Osteoblast (primary cell): ENCODE measurements at regions not wholly inside any gene's neighbourhood (a gene's known extent, or its start where the extent isn't known, plus 50 kb on each side); places are given as distances from the start of the nearest gene placed in this dataset.
"Not testable (repeated sequence)": the region's sequence is repeated elsewhere in the genome, so short reads cannot be mapped to it uniquely, and the experiment has no call there.

Source experiments
- DNase-seq: peaks from one replicate; pipeline ENCODE4 v3.0.0; 2011; ENCODE audit warnings: low spot score, mixed read lengths; ENCODE audit not compliant: insufficient read length; ENCODE audit errors: missing footprints
- H2AFZ ChIP-seq: 2 replicates; pipeline ENCODE4 v1.6.0; 2011; ENCODE audit warnings: mild to moderate bottlenecking, low read length
- H3K27ac ChIP-seq: 2 replicates; pipeline ENCODE4 v1.5.1; 2011; ENCODE audit warnings: mild to moderate bottlenecking, low read depth, low read length, moderate library complexity
- H3K27me3 ChIP-seq: 2 replicates; pipeline ENCODE4 v1.6.0; 2012; ENCODE audit warnings: mild to moderate bottlenecking, control low read depth, inconsistent platforms, low read length, moderate library complexity; ENCODE audit not compliant: insufficient read depth
- H3K36me3 ChIP-seq: 2 replicates; pipeline ENCODE4 v1.5.1; 2011; ENCODE audit warnings: mild to moderate bottlenecking, low read length, control low read depth, moderate library complexity; ENCODE audit not compliant: insufficient read depth
- H3K4me1 ChIP-seq: 2 replicates; pipeline ENCODE4 v1.5.1; 2011; ENCODE audit warnings: mild to moderate bottlenecking, low read length, control low read depth, moderate library complexity; ENCODE audit not compliant: insufficient read depth
- H3K4me2 ChIP-seq: 2 replicates; pipeline ENCODE4 v1.6.0; 2011; ENCODE audit warnings: mild to moderate bottlenecking, low read length; ENCODE audit not compliant: insufficient read depth
- H3K4me3 ChIP-seq: fragments of 200-600 bp; sonication (generic); 3 replicates; pipeline ENCODE4 v1.5.1; 2012; ENCODE audit warnings: mild to moderate bottlenecking, low read length, inconsistent platforms; ENCODE audit not compliant: insufficient read depth
- H3K79me2 ChIP-seq: 2 replicates; pipeline ENCODE4 v1.6.0; 2012; ENCODE audit warnings: mild to moderate bottlenecking, low read length, control low read depth, inconsistent platforms; ENCODE audit not compliant: insufficient read depth
- H3K9me3 ChIP-seq: 2 replicates; pipeline ENCODE4 v1.5.1; 2011; ENCODE audit warnings: low read depth, low read length, control low read depth
- H4K20me1 ChIP-seq: 2 replicates; pipeline ENCODE4 v1.6.0; 2012; ENCODE audit warnings: mild to moderate bottlenecking, low read length, control low read depth; ENCODE audit not compliant: insufficient read depth
- CTCF ChIP-seq: IDR thresholded peaks from 2 replicates; pipeline ENCODE4 v1.5.1; 2011; ENCODE audit warnings: mild to moderate bottlenecking, low read depth, low read length, moderate library complexity; ENCODE audit errors: extremely low read depth

GRCh38 chr1:56125316-56125715, 454.0 kb downstream of the PLPP3 start:
- Histone ChIP-seq H3K4me2 (no peak overlapping the region), H3K9me3 (no peaks in the 10 kb centered on the region), H3K36me3 (no peaks in the 10 kb centered on the region), H3K4me3 (no peak overlapping the region), H3K27ac (no peak overlapping the region), H3K4me1 (peaks cover 2% of the 10 kb centered on the region), H3K27me3 (no peaks in the 10 kb centered on the region), H4K20me1 (no peaks in the 10 kb centered on the region), H3K79me2 (no peaks in the 10 kb centered on the region), H2AFZ (no peak overlapping the region)
- TF ChIP-seq CTCF: no peak
- DNase-seq: no peak

- no peak overlapping the region for H2AFZ ChIP-seq
- DNase-seq: no peak
- no peaks in the 10 kb centered on the region for H4K20me1 ChIP-seq
- H3K4me1 ChIP-seq: peaks cover 2% of the 10 kb centered on the region
- H3K4me2 ChIP-seq: no peak overlapping the region
- H3K79me2 ChIP-seq: no peaks in the 10 kb centered on the region
- H3K36me3 ChIP-seq: no peaks in the 10 kb centered on the region
- H3K4me3 ChIP-seq: no peak overlapping the region
- no peaks in the 10 kb centered on the region for H3K27me3 ChIP-seq
- H3K9me3 ChIP-seq: no peaks in the 10 kb centered on the region
- no peak overlapping the region for H3K27ac ChIP-seq
- TF ChIP-seq CTCF: no peak
These were observed 455.5 kb downstream of the PLPP3 start for GRCh38 chr1:56123826-56124225.

- Histone ChIP-seq H2AFZ (no peak overlapping the region), H3K79me2 (no peaks in the 10 kb centered on the region), H3K27ac (no peak overlapping the region), H3K27me3 (no peaks in the 10 kb centered on the region), H3K4me3 (no peak overlapping the region), H3K4me1 (peaks cover 2% of the 10 kb centered on the region), H4K20me1 (no peaks in the 10 kb centered on the region), H3K9me3 (no peaks in the 10 kb centered on the region), H3K36me3 (no peaks in the 10 kb centered on the region), H3K4me2 (no peak overlapping the region)
- peak; percentile 21 for DNase-seq
- TF ChIP-seq CTCF: no peak
These were observed 455.9 kb downstream of the PLPP3 start for GRCh38 chr1:56123421-56123820.

GRCh38 chr1:56120021-56120420, 459.3 kb downstream of the PLPP3 start:
- H3K79me2 ChIP-seq: no peaks in the 10 kb centered on the region
- H3K4me2 ChIP-seq: no peak overlapping the region
- TF ChIP-seq CTCF: no peak
- H3K27me3 ChIP-seq: no peaks in the 10 kb centered on the region
- H3K4me1 ChIP-seq: peaks cover 2% of the 10 kb centered on the region
- H3K4me3 ChIP-seq: no peak overlapping the region
- no peaks in the 10 kb centered on the region for H3K36me3 ChIP-seq
- H4K20me1 ChIP-seq: no peaks in the 10 kb centered on the region
- no peaks in the 10 kb centered on the region for H3K9me3 ChIP-seq
- H2AFZ ChIP-seq: no peak overlapping the region
- H3K27ac ChIP-seq: no peak overlapping the region
- no peak for DNase-seq

- H4K20me1 ChIP-seq, H3K27ac ChIP-seq, H3K9me3 ChIP-seq, H3K36me3 ChIP-seq, H3K27me3 ChIP-seq, DNase-seq, H3K4me3 ChIP-seq, H3K79me2 ChIP-seq, H3K4me1 ChIP-seq, H3K4me2 ChIP-seq, H2AFZ ChIP-seq: not testable (repeated sequence)
These were observed 460.7 kb downstream of the PLPP3 start for GRCh38 chr1:56118676-56119075.
